8988T (cell line): ENCODE measurements at regions not wholly inside any gene's neighbourhood (a gene's known extent, or its start where the extent isn't known, plus 50 kb on each side); places are given as distances from the start of the nearest gene placed in this dataset.

ENCODE experiments used
- DNase-seq: peaks from one replicate; pipeline ENCODE4 v3.0.0; 2011

GRCh38 chr3:5071061-5071460, 51.0 kb upstream of the ARL8B start:
- no peak for DNase-seq

- no peak for DNase-seq
Observed at GRCh38 chr3:5072100-5072816, 49.8 kb upstream of the ARL8B start.
